ENCODE measurements at regions not wholly inside any gene's neighbourhood (a gene's known extent, or its start where the extent isn't known, plus 50 kb on each side); places are given as distances from the start of the nearest gene placed in this dataset.

DNA sequence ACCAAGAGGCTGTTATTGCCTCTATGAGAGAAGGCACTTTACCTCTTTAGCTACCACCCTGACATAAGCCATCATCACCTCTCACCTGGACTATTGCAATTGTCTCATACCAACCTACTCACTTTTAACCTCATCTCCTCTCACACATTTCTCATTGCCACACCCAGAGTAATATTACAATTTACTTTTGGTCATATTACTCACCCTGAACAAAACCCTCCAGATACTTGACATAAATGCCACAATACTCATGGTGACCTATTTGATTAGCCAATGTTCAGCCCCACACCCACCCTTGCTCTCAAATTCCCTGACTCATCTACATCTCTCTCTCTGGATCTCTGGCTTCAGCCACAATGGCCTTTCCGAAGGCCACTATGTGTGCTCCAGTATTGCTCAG lies 90.9 kb upstream of the CDH7 start:
- no peaks in the 10 kb centered on the region for H3K27me3 Mint-ChIP-seq (ENCODE audit: insufficient read depth)
- no peaks in the 10 kb centered on the region for H3K9me3 Mint-ChIP-seq
- H3K27me3 ChIP-seq (ENCODE audit: control insufficient read depth, insufficient read depth, low read length, poor library complexity, severe bottlenecking) = no peaks in the 10 kb centered on the region
- DNase-seq = no peak
- no peaks in the 10 kb centered on the region for H3K4me1 Mint-ChIP-seq
- H3K36me3 Mint-ChIP-seq (ENCODE audit: low read depth) = no peaks in the 10 kb centered on the region
- no peak overlapping the region for H3K27ac ChIP-seq (ENCODE audit: low read depth, low read length)
- TF ChIP-seq, protein P1, sequence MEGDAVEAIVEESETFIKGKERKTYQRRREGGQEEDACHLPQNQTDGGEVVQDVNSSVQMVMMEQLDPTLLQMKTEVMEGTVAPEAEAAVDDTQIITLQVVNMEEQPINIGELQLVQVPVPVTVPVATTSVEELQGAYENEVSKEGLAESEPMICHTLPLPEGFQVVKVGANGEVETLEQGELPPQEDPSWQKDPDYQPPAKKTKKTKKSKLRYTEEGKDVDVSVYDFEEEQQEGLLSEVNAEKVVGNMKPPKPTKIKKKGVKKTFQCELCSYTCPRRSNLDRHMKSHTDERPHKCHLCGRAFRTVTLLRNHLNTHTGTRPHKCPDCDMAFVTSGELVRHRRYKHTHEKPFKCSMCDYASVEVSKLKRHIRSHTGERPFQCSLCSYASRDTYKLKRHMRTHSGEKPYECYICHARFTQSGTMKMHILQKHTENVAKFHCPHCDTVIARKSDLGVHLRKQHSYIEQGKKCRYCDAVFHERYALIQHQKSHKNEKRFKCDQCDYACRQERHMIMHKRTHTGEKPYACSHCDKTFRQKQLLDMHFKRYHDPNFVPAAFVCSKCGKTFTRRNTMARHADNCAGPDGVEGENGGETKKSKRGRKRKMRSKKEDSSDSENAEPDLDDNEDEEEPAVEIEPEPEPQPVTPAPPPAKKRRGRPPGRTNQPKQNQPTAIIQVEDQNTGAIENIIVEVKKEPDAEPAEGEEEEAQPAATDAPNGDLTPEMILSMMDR (conservative IDR thresholded peaks at IDR 0.05) = no peak
- no peaks in the 10 kb centered on the region for H3K36me3 ChIP-seq (ENCODE audit: control insufficient read depth, insufficient read depth, low read length)
- no peak overlapping the region for H3K9ac ChIP-seq (ENCODE audit: extremely low read depth, low read length, poor library complexity, severe bottlenecking)
- H3K9me3 ChIP-seq (ENCODE audit: control insufficient read depth, low read length) = no peaks in the 10 kb centered on the region
- H3K4me3 ChIP-seq (ENCODE audit: low read length) = no peak overlapping the region
- no peak overlapping the region for H3K4me3 Mint-ChIP-seq
- no peak overlapping the region for H3K27ac Mint-ChIP-seq
- 98% methylated on average over 1 of the region's 1 CpG; no CpG with 5 or more reads in 1 of the 2 experiments for WGBS, 2 experiments (ENCODE audit: insufficient coverage in 1 of 2, insufficient read length in 1 of 2)
- H3K4me1 ChIP-seq (ENCODE audit: control insufficient read depth, insufficient read depth, low read length) = no peaks in the 10 kb centered on the region

DNA sequence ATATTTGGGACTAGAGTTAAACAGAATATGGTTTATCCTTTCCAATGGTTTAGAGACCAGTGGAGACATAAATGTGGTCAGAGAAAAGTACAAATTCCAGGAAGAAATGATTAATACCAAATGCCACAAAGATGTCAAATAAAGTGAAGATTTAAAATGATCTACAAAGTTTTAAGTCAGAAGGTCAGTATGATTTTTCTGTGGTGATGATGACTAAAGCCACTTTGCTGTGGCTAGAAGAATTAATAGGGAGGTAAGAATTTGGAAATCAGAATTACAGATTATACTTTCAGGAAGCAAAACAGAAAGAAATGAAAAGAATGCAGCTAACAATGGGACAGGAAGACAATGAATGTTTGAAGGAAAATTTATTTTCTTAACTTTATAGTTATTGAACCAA lies 91.5 kb upstream of the CDH7 start:
- no peaks in the 10 kb centered on the region for H3K9me3 ChIP-seq (ENCODE audit: control insufficient read depth, low read length)
- H3K4me3 ChIP-seq (ENCODE audit: low read length) = no peak overlapping the region
- DNase-seq = no peak
- no peaks in the 10 kb centered on the region for H3K36me3 ChIP-seq (ENCODE audit: control insufficient read depth, insufficient read depth, low read length)
- H3K9ac ChIP-seq (ENCODE audit: extremely low read depth, low read length, poor library complexity, severe bottlenecking) = no peak overlapping the region
- H3K4me1 ChIP-seq (ENCODE audit: control insufficient read depth, insufficient read depth, low read length) = no peaks in the 10 kb centered on the region
- no peaks in the 10 kb centered on the region for H3K4me1 Mint-ChIP-seq
- no peak overlapping the region for H3K27ac ChIP-seq (ENCODE audit: low read depth, low read length)
- no peak overlapping the region for H3K27ac Mint-ChIP-seq
- TF ChIP-seq, protein P1 (conservative IDR thresholded peaks at IDR 0.05) = no peak
- no peaks in the 10 kb centered on the region for H3K27me3 Mint-ChIP-seq (ENCODE audit: insufficient read depth)
- H3K9me3 Mint-ChIP-seq = no peaks in the 10 kb centered on the region
- no peak overlapping the region for H3K4me3 Mint-ChIP-seq
- no peaks in the 10 kb centered on the region for H3K36me3 Mint-ChIP-seq (ENCODE audit: low read depth)
- H3K27me3 ChIP-seq (ENCODE audit: control insufficient read depth, insufficient read depth, low read length, poor library complexity, severe bottlenecking) = no peaks in the 10 kb centered on the region

DNA sequence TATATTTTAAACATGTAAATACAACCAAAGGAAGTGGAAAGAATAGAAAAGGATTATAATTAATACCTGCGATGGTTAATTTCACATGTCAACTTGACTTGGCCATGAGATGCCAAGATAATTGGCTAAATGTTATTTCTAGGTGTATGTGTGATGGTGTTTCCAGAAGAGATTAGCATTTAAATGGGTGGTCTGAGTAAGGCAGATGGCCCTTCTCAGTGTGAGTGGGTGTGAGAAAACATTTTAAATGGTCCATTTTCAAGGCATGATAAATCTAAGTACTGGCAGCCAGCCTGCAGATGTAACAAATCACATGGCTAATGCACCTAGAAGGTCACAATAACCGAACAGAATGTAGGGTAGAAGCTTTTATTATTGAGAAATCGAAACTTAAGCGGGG lies 99.6 kb upstream of the CDH7 start:
- Mint-ChIP-seq H3K27ac (no peak overlapping the region), H3K9me3 (no peaks in the 10 kb centered on the region), H3K4me1 (no peaks in the 10 kb centered on the region), H3K27me3 (ENCODE audit: insufficient read depth) (no peaks in the 10 kb centered on the region), H3K36me3 (ENCODE audit: low read depth) (no peaks in the 10 kb centered on the region), H3K4me3 (no peak overlapping the region)
- WGBS, 2 experiments (ENCODE audit: insufficient coverage in 1 of 2, insufficient read length in 1 of 2) = 85 to 94% methylated on average over 4 of the region's 4 CpGs
- H3K9me3 ChIP-seq (ENCODE audit: control insufficient read depth, low read length) = peaks cover 24% of the 10 kb centered on the region
- no peak for DNase-seq
- no peaks in the 10 kb centered on the region for H3K4me1 ChIP-seq (ENCODE audit: control insufficient read depth, insufficient read depth, low read length)
- H3K4me3 ChIP-seq (ENCODE audit: low read length) = no peak overlapping the region
- H3K27ac ChIP-seq (ENCODE audit: low read depth, low read length) = no peak overlapping the region
- TF ChIP-seq, protein P1 (conservative IDR thresholded peaks at IDR 0.05) = no peak
- no peaks in the 10 kb centered on the region for H3K27me3 ChIP-seq (ENCODE audit: control insufficient read depth, insufficient read depth, low read length, poor library complexity, severe bottlenecking)
- no peaks in the 10 kb centered on the region for H3K36me3 ChIP-seq (ENCODE audit: control insufficient read depth, insufficient read depth, low read length)
- no peak overlapping the region for H3K9ac ChIP-seq (ENCODE audit: extremely low read depth, low read length, poor library complexity, severe bottlenecking)

All from endodermal cell (in vitro differentiated cells).